SU-DHL-6 (cell line): ENCODE measurements at regions not wholly inside any gene's neighbourhood (a gene's known extent, or its start where the extent isn't known, plus 50 kb on each side); places are given as distances from the start of the nearest gene placed in this dataset.
"Not testable (repeated sequence)": the region's sequence is repeated elsewhere in the genome, so short reads cannot be mapped to it uniquely, and the experiment has no call there.

Source experiments
- H2AFZ ChIP-seq: fragments of 200-600 bp; sonication (generic); 2 replicates; pipeline ENCODE4 v1.6.1; 2014; ENCODE audit warnings: low read depth, mild to moderate bottlenecking, moderate library complexity, mixed read lengths, antibody characterized with exemption, low read length; ENCODE audit not compliant: severe bottlenecking
- H3F3A ChIP-seq: fragments of 200-600 bp; shearing (Covaris generic); 2 replicates; pipeline ENCODE4 v1.6.0; 2016; ENCODE audit warnings: antibody characterized with exemption, mild to moderate bottlenecking; ENCODE audit not compliant: insufficient read depth
- H3K27ac ChIP-seq: fragments of 200-600 bp; sonication (generic); 2 replicates; pipeline ENCODE4 v1.5.1; 2016; ENCODE audit warnings: low read depth, mild to moderate bottlenecking, low read length, moderate library complexity, mixed read lengths
- H3K27me3 ChIP-seq: fragments of 200-600 bp; sonication (generic), shearing (Covaris generic); 2 replicates; pipeline ENCODE4 v1.6.0; 2014; ENCODE audit warnings: mild to moderate bottlenecking, low read length
- H3K36me3 ChIP-seq: fragments of 200-600 bp; sonication (generic); 2 replicates; pipeline ENCODE4 v1.6.1; 2014; ENCODE audit warnings: mild to moderate bottlenecking, low read length, mixed read lengths
- H3K4me2 ChIP-seq: fragments of 300-600, 200-600 bp; shearing (Covaris generic), sonication (generic); 2 replicates; pipeline ENCODE4 v1.6.0; 2014; ENCODE audit warnings: low read length, low read depth, mild to moderate bottlenecking; ENCODE audit not compliant: poor library complexity, severe bottlenecking
- H3K4me3 ChIP-seq: fragments of 200-600 bp; sonication (generic); 2 replicates; pipeline ENCODE4 v1.5.1; 2014; ENCODE audit warnings: antibody characterized with exemption, low read length, mild to moderate bottlenecking, mixed read lengths; ENCODE audit not compliant: insufficient read depth, poor library complexity, severe bottlenecking
- H3K79me2 ChIP-seq: fragments of 200-600 bp; sonication (generic); 2 replicates; pipeline ENCODE4 v1.6.1; 2014; ENCODE audit warnings: mild to moderate bottlenecking, low read length, moderate library complexity; ENCODE audit not compliant: insufficient read depth
- H3K9ac ChIP-seq: fragments of 200-600 bp; sonication (generic); 2 replicates; pipeline ENCODE4 v1.7.0; 2014; ENCODE audit warnings: mild to moderate bottlenecking, low read length
- H3K9me2 ChIP-seq: fragments of 200-600 bp; sonication (generic); replicated peaks from 2 replicates; pipeline ENCODE4 v1.6.1; 2014; ENCODE audit warnings: low read length; ENCODE audit not compliant: insufficient read depth
- H3K9me3 ChIP-seq: fragments of 200-600 bp; sonication (generic); 2 replicates; pipeline ENCODE4 v1.6.1; 2014; ENCODE audit warnings: low read length, mixed read lengths; ENCODE audit not compliant: insufficient read depth
- H4K20me1 ChIP-seq: fragments of 200-600 bp; sonication (generic); 2 replicates; pipeline ENCODE4 v1.6.1; 2014; ENCODE audit warnings: low read depth, mild to moderate bottlenecking, antibody characterized with exemption, low read length, moderate library complexity, mixed read lengths
- CTCF ChIP-seq: fragments of 200-600 bp; sonication (generic); IDR thresholded peaks from one replicate; pipeline ENCODE4 v1.5.1; 2017; ENCODE audit warnings: antibody characterized with exemption, mild to moderate bottlenecking, low read length, moderate library complexity; ENCODE audit not compliant: insufficient read depth, poor library complexity, severe bottlenecking
- EZH2phosphoT487 ChIP-seq: fragments of 200-600 bp; sonication (generic), shearing (Covaris generic); conservative IDR thresholded peaks from 2 replicates; pipeline ENCODE4 v1.6.1; 2018; ENCODE audit warnings: mild to moderate bottlenecking, antibody characterized with exemption, low read length, moderate library complexity, mixed read lengths

GRCh38 chr3:39727415-39727814 lies 82.0 kb upstream of the MYRIP start:
- Histone ChIP-seq H3K79me2 (no peaks in the 10 kb centered on the region), H3K9me2 (no peaks in the 10 kb centered on the region), H3K36me3 (no peaks in the 10 kb centered on the region), H3K4me2 (no peak overlapping the region), H2AFZ (no peak overlapping the region), H3K9ac (no peak overlapping the region), H3K27ac (no peak overlapping the region), H3F3A (no peaks in the 10 kb centered on the region), H3K27me3 (no peaks in the 10 kb centered on the region; the same call in 1 of the 2 replicates), H3K9me3 (no peaks in the 10 kb centered on the region), H4K20me1 (no peaks in the 10 kb centered on the region), H3K4me3 (no peak overlapping the region)
- TF ChIP-seq CTCF (no peak), EZH2phosphoT487 (no peak)

GRCh38 chr3:39733804-39734203 lies 75.6 kb upstream of the MYRIP start:
- H4K20me1 ChIP-seq: no peaks in the 10 kb centered on the region

GRCh38 chr3:39739658-39740057 lies 69.8 kb upstream of the MYRIP start:
- H2AFZ ChIP-seq: not testable (repeated sequence)

More at GRCh38 chr3:39733804-39734203, 75.6 kb upstream of the MYRIP start:
- no peaks in the 10 kb centered on the region for H3K27me3 ChIP-seq
- no peaks in the 10 kb centered on the region for H3K9me2 ChIP-seq
- H3F3A ChIP-seq: no peaks in the 10 kb centered on the region
- H3K4me2 ChIP-seq: no peak overlapping the region
- no peak overlapping the region for H2AFZ ChIP-seq
- no peaks in the 10 kb centered on the region for H3K36me3 ChIP-seq
- H3K27ac ChIP-seq: no peak overlapping the region
- H3K9me3 ChIP-seq: no peaks in the 10 kb centered on the region
- no peak for TF ChIP-seq EZH2phosphoT487
- TF ChIP-seq CTCF: no peak
- no peak overlapping the region for H3K9ac ChIP-seq
- H3K4me3 ChIP-seq: no peak overlapping the region
- no peaks in the 10 kb centered on the region for H3K79me2 ChIP-seq

GRCh38 chr3:39744746-39745145 lies 64.7 kb upstream of the MYRIP start:
- no peak overlapping the region for H3K27ac ChIP-seq
- no peak overlapping the region for H3K9ac ChIP-seq
- no peak overlapping the region for H3K4me3 ChIP-seq
- H3K36me3 ChIP-seq: no peaks in the 10 kb centered on the region
- H4K20me1 ChIP-seq: no peaks in the 10 kb centered on the region
- H3K27me3 ChIP-seq: no peaks in the 10 kb centered on the region
- H3K9me2 ChIP-seq: no peaks in the 10 kb centered on the region
- H3K9me3 ChIP-seq: no peaks in the 10 kb centered on the region
- H2AFZ ChIP-seq: no peak overlapping the region
- no peaks in the 10 kb centered on the region for H3F3A ChIP-seq
- no peak for TF ChIP-seq EZH2phosphoT487
- TF ChIP-seq CTCF: no peak
- no peaks in the 10 kb centered on the region for H3K79me2 ChIP-seq
- no peak overlapping the region for H3K4me2 ChIP-seq

More at GRCh38 chr3:39739658-39740057, 69.8 kb upstream of the MYRIP start:
- not testable (repeated sequence) for H3K27me3 ChIP-seq, H3K36me3 ChIP-seq, H3K4me3 ChIP-seq, H3K9me3 ChIP-seq, H3K9me2 ChIP-seq, H4K20me1 ChIP-seq, H3K27ac ChIP-seq, H3K79me2 ChIP-seq, H3K9ac ChIP-seq, H3F3A ChIP-seq, H3K4me2 ChIP-seq
